SIG-M5 (cell line): ENCODE measurements at regions not wholly inside any gene's neighbourhood (a gene's known extent, or its start where the extent isn't known, plus 50 kb on each side); places are given as distances from the start of the nearest gene placed in this dataset.
"Not testable (repeated sequence)": the region's sequence is repeated elsewhere in the genome, so short reads cannot be mapped to it uniquely, and the experiment has no call there.

Experiments used
- DNase-seq: peaks from one replicate; lab custom pipeline; 2025; lab: John Stamatoyannopoulos, UW

- DNase-seq: no peak
Observed at GRCh38 chr12:68387338-68387737, 55.2 kb upstream of the MDM1 start.

DNA sequence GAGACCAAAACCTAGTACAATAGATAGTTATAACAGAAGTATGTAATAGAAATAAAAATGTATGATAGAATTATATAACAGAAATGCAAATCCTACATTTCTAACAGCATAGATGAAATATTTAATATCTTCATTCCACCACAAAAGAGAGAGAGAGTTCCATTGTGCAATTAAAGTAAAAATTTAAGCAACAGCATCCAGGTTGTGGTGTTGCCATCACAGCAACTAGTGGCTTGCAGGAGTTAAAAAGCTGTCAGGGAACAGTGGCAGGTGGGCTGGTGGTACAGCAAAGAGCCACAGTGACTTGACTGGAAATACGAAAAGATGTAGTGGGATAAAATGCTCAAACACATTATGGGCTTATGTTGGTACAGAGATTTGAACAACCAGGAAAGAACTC is 57.1 kb upstream of the MDM1 start:
- DNase-seq: no peak

DNA sequence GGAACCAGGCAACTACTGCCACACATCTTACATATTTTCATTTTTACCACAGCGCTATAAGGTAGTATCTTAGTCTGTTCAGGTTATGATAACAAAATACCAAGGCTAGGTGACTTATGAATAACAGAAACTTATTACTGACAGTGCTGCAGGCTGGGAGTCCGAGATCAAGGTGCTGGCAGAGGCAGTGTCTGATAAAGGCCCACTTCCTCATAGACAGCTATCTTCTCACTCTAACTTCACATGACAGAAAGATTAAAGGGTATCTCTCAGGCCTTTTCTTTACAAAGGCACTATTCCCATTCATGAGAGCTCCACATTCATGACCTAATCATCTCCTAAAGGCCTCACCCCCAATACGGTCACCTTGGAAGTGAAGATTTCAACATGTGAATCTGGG is 59.8 kb upstream of the MDM1 start:
- DNase-seq: no peak

DNA sequence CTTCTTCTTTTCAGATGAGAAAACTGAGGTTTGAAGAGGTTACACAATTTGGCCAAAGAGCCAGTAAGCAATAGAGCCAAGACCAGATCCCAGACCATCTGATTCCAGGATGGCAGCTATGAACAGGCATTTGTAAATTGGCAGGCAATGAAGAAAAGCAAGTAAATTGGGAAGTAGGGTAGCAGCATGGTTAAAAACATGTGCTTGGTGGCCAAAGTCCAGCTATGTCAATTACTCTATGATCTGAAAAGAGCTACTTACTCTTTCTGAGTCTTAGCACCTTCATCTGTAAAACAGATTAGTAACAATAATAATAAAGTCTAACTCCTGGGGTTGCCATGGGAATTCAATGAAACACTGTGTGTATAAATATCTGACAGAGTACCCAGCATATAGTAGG is 60.2 kb upstream of the MDM1 start:
- DNase-seq: no peak

GRCh38 chr12:68393417-68393816 is 61.3 kb upstream of the MDM1 start:
- DNase-seq: no peak

GRCh38 chr12:68397566-68398158 is 65.5 kb upstream of the MDM1 start:
- no peak for DNase-seq

- not testable (repeated sequence) for DNase-seq
Observed at GRCh38 chr12:68398689-68399088, 66.5 kb upstream of the MDM1 start.

GRCh38 chr12:68400226-68400829 is 68.2 kb upstream of the MDM1 start:
- no peak for DNase-seq

- DNase-seq: no peak
Observed at GRCh38 chr12:68402422-68402821, 70.3 kb upstream of the MDM1 start.

GRCh38 chr12:68403296-68403695 is 71.1 kb upstream of the MDM1 start:
- no peak for DNase-seq

DNA sequence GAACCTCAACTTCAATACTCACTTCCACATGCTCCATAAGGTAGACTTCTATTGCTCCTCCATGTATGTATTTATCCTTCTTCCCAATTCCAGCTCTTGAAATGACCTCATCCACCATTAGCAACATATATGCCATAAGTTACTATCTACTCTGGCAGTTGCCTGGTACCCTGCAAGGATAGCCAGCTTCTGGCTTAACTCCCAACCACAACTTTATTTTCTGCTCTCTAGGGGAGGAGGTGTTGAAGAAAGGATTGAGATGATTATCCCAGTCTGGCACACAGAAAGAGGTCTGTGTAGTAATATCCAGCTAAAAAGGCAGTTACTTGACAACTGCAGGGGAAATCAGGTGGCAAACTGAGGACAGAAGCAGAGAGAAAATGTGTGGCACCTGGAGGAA is 71.5 kb upstream of the MDM1 start:
- no peak for DNase-seq

DNA sequence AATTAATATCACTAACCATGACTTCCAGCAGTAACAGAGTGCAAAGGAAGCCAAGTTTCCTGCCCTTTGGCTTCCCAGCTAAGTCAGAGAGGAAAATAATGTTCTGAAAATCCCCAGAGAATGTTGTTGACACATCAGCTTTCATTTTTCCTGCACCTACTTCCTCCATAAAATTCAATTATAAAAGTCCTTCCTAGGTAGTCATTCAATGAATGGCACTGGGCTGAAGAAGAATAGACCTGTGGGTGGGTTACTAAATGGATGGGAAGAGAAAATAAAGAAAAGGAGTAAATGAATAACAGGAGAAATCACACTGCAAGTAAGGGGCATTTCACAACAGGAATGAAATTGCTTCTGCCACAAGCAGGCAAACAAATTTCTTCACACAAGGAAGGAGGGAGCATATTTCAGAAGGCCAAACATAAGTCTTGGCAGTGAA is 73.2 kb upstream of the MDM1 start:
- DNase-seq: no peak

DNA sequence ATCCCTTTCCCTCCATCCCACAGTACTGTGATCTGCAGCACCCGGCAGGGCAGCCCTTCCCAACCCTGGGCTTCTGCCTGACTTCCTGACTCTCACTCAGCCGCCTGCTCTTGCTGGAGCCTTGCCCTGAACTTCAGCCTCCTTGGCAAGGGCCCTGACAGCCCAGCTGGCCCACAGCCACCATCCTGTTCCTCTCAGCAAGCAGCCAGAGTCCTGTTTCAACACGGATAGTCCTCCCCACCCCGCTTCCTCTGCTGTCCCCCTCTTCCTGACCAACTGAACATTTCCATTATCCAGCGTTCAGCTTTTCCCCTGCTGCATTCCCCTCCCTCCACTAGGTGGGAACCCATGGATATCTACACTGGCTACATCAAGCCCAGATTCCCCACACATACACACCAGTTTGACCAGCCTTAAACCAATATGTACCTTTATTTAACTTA is 74.0 kb upstream of the MDM1 start:
- no peak for DNase-seq

DNA sequence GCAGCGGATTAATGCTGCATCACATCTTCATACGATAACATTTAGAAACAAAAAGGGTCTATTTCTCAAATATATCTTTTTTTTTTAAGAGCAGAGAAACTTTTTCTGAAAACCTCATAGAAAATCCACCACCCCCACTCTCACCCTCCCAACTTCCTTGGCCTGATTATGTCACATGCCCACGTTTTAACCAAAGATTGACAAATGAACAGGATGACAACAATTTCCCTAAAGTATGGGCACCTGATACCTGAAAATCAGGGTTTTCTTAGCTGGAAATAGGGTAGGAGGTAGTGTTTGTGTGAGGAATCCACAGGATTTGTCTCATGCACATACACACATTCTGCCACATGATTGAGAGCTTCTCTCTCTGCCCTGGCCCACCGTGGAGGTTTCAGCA is 74.7 kb upstream of the MDM1 start:
- DNase-seq: no peak

DNA sequence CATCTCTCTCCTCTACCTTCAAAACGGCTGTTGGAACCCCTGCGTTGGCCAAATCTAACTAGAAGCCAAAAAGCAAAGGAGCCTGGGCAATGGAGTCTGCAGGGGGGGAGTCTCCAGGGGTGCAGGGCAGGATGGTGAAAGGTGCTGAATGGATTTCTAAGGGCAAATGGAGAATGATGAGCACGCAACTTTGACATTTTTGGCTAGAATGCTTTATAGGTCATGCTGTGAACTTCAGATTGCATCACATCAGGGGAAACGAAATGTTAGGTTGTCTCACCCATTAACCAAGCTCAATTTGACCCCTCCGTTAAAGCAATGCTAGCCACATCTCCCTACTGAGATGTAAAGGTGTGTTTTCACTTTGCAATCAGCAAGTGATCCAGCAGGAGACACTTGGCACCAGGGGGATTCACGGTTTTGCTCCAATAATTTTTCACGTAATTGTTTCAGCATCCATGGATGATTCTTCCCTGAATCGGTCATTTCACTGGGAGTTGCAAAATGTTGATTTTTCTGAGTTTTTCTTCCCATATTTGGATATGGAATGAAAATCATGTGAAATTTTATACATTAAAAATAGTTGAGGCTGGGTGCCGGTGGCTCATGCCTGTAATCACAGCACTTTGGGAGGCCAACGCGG is 78.0 kb upstream of the MDM1 start:
- DNase-seq: no peak

DNA sequence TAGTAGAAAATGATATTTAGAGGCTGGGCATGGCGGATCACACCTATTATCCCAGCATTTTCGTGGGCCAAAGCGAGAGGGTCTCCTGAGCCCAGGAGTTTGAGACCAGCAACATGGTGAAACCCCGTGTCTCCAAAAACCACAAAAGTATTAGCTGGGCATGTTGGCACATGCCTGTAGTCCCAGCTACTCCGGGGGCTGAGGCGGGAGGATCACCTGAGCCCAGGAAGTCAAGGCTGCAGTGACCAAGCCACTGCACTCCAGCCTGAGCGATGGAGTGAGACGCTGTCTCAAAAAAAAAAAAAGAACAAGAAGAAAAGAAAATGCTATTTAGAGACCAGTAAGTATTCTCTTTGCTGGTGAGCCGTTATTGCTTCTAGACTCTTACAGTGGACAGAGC is 79.2 kb upstream of the MDM1 start:
- DNase-seq: no peak

- no peak for DNase-seq
Observed at GRCh38 chr12:68414988-68415387, 82.8 kb upstream of the MDM1 start.

DNA sequence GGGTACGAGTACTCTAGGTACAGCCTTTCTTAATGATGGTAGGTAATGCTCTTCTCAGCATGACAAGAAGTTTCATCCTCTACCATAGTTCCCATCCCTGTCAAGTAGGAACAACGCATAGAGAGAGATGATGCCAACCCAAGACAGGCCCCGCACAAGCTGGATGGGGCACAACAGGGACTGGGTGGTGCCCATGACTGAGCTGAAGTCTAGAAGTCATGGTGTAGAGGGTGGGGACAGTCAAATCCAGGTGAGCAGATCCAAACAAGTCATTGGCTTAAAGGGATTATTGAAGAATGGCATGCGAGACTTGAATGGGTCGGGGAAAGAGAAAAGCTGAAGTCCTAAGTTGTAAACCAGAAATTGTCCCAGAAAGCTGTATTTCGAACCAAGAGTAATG is 84.2 kb upstream of the MDM1 start:
- no peak for DNase-seq

DNA sequence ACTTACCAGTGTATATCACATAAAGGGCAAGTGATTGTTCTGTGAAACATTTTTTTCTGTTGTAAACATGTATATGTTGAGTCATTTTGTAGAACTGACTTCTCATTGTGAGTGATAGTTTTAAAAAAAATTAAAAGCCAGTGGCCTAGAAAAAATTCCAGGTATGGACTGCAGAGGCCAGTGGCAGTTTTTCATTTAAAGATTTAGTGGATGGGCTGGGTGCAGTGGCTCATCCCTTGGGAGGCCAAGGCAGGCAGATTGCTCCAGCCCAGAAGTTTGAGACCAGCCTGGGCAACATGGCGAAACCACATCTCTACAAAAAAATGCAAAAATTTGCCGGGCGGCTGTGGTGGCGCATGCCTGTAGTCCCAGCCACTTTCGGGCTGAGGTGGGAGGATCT is 84.7 kb upstream of the MDM1 start:
- DNase-seq: no peak

GRCh38 chr12:68418137-68418460 is 85.9 kb upstream of the MDM1 start:
- no peak for DNase-seq

DNA sequence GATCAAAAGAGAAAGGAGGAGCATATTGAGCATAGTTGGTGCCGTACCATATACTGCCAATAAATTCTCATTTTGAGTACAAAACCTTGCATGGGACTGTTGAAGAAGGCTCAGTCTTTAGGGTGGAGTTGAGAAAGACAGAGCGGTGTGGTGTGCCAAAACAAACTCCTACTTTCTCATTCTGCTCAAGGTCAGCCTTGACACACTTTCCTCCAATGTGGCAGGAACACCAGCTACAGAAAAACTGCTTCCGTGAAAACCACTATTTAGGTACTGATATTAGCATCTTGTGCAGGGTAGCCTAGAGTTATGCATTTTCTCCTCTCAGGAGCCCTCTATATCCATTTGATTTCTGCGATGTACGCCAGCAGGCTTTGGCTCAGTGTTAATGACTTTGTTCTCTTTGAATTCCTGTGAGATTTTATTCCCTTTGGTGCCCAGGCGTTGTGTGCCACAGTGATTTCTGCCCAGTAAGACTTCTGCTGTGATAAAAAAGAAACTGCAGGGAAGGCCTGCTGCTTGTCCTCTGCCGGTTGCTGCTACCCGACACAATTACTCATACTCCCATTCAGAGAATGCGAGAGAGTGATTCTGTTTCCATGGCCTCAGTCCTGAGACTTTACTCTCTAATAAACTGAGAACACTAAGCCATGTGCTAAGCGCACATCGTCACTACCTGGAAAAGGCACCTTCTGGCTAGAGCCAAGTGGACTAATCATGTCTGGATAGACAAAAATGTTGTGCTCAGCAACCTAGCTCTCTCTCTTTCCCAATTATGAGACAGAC is 88.3 kb upstream of the MDM1 start:
- no peak for DNase-seq

- no peak for DNase-seq
Observed at GRCh38 chr12:68422159-68422558, 90.0 kb upstream of the MDM1 start.

GRCh38 chr12:68422956-68423574 is 90.9 kb upstream of the MDM1 start:
- no peak for DNase-seq
